Left colon (tissue), 2 donors: ENCODE measurements at regions not wholly inside any gene's neighbourhood (a gene's known extent, or its start where the extent isn't known, plus 50 kb on each side); places are given as distances from the start of the nearest gene placed in this dataset.
A peak's percentile ranks its signal among the peaks of the same experiment; 100 is the strongest.
"Not testable (repeated sequence)": the region's sequence is repeated elsewhere in the genome, so short reads cannot be mapped to it uniquely, and the experiment has no call there.

Experiments
- ATAC-seq: fragments of 200-7000 bp; cut with Tn5 transposase; one replicate; pipeline ENCODE4 v1.9.1; 2020; ENCODE audit warnings: mild to moderate bottlenecking, moderate library complexity
- DNase-seq, 2 donors: peaks; one replicate each; pipeline ENCODE4 v3.0.0-alpha.2; 2020
- intact Hi-C, 2 donors: fragments of 100-400 bp; cut with DNase I in 1 of 2; cut with micrococcal nuclease in 1 of 2; formaldehyde crosslinking; loops; one replicate each; pipeline versions ENCODE4 v1.11.2 to v1.14.0; 2022; cut with DNase I, micrococcal nuclease
- donor health status: DM: no; HTN: no; CAD: no.
- donor health status: DM: yes; HTN: yes; CAD: no.

- intact Hi-C loops = no loop called here
- DNase-seq (no peak), ATAC-seq (no peak)
Observed at GRCh38 chr5:8831854-8832253, 714.0 kb downstream of the SEMA5A start.

- intact Hi-C loops = no loop called here
- ATAC-seq = no peak
- DNase-seq = no peak
Observed at GRCh38 chr5:8839361-8840055, 706.4 kb downstream of the SEMA5A start.

GRCh38 chr5:8840237-8840636 is 705.6 kb downstream of the SEMA5A start:
- intact Hi-C loops = no loop called here
- ATAC-seq = no peak
- no peak for DNase-seq

- ATAC-seq, DNase-seq, intact Hi-C loops: not testable (repeated sequence)
Observed at GRCh38 chr5:8840746-8841145, 705.1 kb downstream of the SEMA5A start.

- ATAC-seq (peak; percentile 53), DNase-seq (peak in 1 of 2 donors; percentile 12)
- intact Hi-C loops = no loop called here
Observed at GRCh38 chr5:8842971-8843551, 702.8 kb downstream of the SEMA5A start.

- DNase-seq = no peak
- ATAC-seq = no peak
- intact Hi-C loops = no loop called here
Observed at GRCh38 chr5:8843771-8844170, 702.1 kb downstream of the SEMA5A start.

GRCh38 chr5:8844206-8844605 is 701.7 kb downstream of the SEMA5A start:
- DNase-seq (no peak), ATAC-seq (no peak)
- intact Hi-C loops = no loop called here

- no peak for ATAC-seq
- no peak for DNase-seq
- intact Hi-C loops = no loop called here
Observed at GRCh38 chr5:8844847-8845246, 701.0 kb downstream of the SEMA5A start.

- ATAC-seq (no peak), DNase-seq (no peak)
- intact Hi-C loops = no loop called here
Observed at GRCh38 chr5:8845296-8845695, 700.6 kb downstream of the SEMA5A start.

GRCh38 chr5:8848366-8848765 is 697.5 kb downstream of the SEMA5A start:
- ATAC-seq (no peak), DNase-seq (no peak)
- intact Hi-C loops = no loop called here

- intact Hi-C loops = no loop called here
- DNase-seq (no peak), ATAC-seq (no peak)
Observed at GRCh38 chr5:8848997-8849594, 696.8 kb downstream of the SEMA5A start.

GRCh38 chr5:8851101-8851500 is 694.8 kb downstream of the SEMA5A start:
- DNase-seq = no peak
- intact Hi-C loops = no loop called here
- ATAC-seq = no peak

GRCh38 chr5:8857051-8857450 is 688.8 kb downstream of the SEMA5A start:
- ATAC-seq = no peak
- intact Hi-C loops = no loop called here
- no peak for DNase-seq

- DNase-seq (peak in 1 of 2 donors; percentile 39), ATAC-seq (peak; percentile 96)
- intact Hi-C loops = no loop called here
Observed at GRCh38 chr5:8861764-8862163, 684.1 kb downstream of the SEMA5A start.

GRCh38 chr5:8864053-8864452 is 681.8 kb downstream of the SEMA5A start:
- DNase-seq (peak in 1 of 2 donors; percentile 23), ATAC-seq (peak; percentile 49)
- intact Hi-C loops = no loop called here

- no peak for ATAC-seq
- no peak for DNase-seq
- intact Hi-C loops = no loop called here
Observed at GRCh38 chr5:8865266-8865665, 680.6 kb downstream of the SEMA5A start.

- ATAC-seq (no peak), DNase-seq (no peak)
- intact Hi-C loops = no loop called here
Observed at GRCh38 chr5:8865686-8866374, 680.0 kb downstream of the SEMA5A start.

- DNase-seq = no peak
- no peak for ATAC-seq
- intact Hi-C loops = no loop called here
Observed at GRCh38 chr5:8868283-8868682, 677.6 kb downstream of the SEMA5A start.

GRCh38 chr5:8869932-8870331 is 675.9 kb downstream of the SEMA5A start:
- ATAC-seq = no peak
- no peak for DNase-seq
- intact Hi-C loops = no loop called here

GRCh38 chr5:8870349-8870958 is 675.4 kb downstream of the SEMA5A start:
- DNase-seq (no peak), ATAC-seq (no peak)
- intact Hi-C loops = no loop called here
